Activated CD4-positive, alpha-beta T cell treated with anti-CD3 and anti-CD28 coated beads, Interleukin-2, amount 10 ng/mL, durations not matched to agents 7 days and 5 days (primary cell): ENCODE measurements at regions not wholly inside any gene's neighbourhood (a gene's known extent, or its start where the extent isn't known, plus 50 kb on each side); places are given as distances from the start of the nearest gene placed in this dataset.

Source experiments
- CTCF ChIA-PET: fragments of 350-600 bp; sonication (Branson Sonifier 250); formaldehyde crosslinking; loops from one replicate; lab custom pipeline; 2021; ENCODE audit warnings: antibody characterized with exemption; lab: Charles Lee
- POLR2A ChIA-PET: fragments of 350-600 bp; sonication (Branson Sonifier 250); formaldehyde crosslinking; loops from one replicate; lab custom pipeline; 2021; ENCODE audit warnings: antibody characterized with exemption; lab: Charles Lee
- DNase-seq: peaks from one replicate; pipeline ENCODE4 v3.0.0-alpha.2; 2020
- H3K27ac Mint-ChIP-seq: one replicate; pipeline ENCODE4 v1.8.0; 2021; ENCODE audit warnings: mild to moderate bottlenecking, moderate library complexity, mixed read lengths
- H3K27me3 Mint-ChIP-seq: one replicate; pipeline ENCODE4 v1.8.0; 2021; ENCODE audit warnings: mixed read lengths
- H3K36me3 Mint-ChIP-seq: one replicate; pipeline ENCODE4 v1.8.0; 2021; ENCODE audit warnings: low read depth, mixed read lengths
- H3K4me1 Mint-ChIP-seq: one replicate; pipeline ENCODE4 v1.8.0; 2021; ENCODE audit warnings: mixed read lengths
- H3K4me3 Mint-ChIP-seq: one replicate; pipeline ENCODE4 v1.8.0; 2021; ENCODE audit warnings: mild to moderate bottlenecking, moderate library complexity, mixed read lengths
- H3K9me3 Mint-ChIP-seq: one replicate; pipeline ENCODE4 v1.8.0; 2021; ENCODE audit warnings: mixed read lengths

DNA sequence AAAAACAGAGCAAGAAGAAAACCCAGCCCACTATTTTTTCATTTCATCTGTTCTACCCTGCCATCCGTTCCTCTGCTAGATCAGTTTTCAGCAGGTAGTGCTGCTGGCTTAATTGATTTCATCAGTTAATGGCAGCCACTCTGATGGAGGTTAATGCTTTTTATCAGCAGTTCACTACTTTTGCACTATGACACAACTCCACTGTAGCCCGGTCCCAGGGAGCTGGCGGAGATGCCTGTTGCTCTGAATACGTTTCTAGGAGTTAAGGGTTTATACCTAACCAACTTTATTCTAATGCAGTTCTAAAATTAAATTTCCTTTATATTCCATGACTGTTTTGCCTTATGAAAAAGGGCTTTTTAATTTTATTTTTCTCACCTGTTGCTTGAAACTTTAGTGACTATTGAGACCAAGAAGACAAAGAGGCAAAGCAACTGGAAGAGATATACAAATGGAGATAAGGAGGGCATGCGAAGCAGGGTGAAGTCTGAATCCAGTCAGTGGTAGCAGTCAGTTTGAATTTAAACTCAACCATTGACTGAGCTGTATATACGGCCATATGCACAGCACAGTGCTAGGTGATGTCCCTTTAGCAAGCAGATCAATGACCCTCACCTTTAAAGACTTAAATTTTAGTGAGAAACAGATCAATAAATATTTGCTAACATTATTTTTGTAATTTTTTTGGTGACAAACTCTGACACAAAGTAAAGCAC, 477.9 kb downstream of the LMO4 start:
- CTCF ChIA-PET = no interaction called here
- POLR2A ChIA-PET = no interaction called here
- no peaks in the 10 kb centered on the region for H3K36me3 Mint-ChIP-seq
- H3K27ac Mint-ChIP-seq = no peak overlapping the region
- H3K4me3 Mint-ChIP-seq = no peak overlapping the region
- no peaks in the 10 kb centered on the region for H3K9me3 Mint-ChIP-seq
- peaks cover 6% of the 10 kb centered on the region for H3K27me3 Mint-ChIP-seq
- no peak for DNase-seq
- H3K4me1 Mint-ChIP-seq = no peaks in the 10 kb centered on the region

DNA sequence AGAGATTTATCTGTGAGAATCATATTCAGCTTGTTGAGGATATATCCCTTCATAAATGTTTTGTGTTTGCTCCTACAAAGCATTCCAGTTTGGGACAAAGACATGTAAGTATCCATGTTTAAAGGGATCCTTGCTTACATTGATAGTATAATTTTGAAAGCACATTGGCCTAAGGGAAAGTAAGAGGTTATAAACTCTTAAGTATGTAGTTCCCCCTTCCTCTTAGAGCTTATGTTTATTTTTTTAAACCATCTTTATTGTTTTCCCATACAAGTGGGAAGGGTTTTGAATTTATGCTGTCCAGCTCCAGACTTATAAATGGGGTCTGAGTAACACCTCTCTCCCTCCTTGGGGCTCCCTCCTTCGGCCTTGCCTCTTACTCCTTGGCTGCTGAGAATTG, 481.5 kb downstream of the LMO4 start:
- ChIA-PET POLR2A (no interaction called here), CTCF (no interaction called here)
- Mint-ChIP-seq H3K4me1 (no peaks in the 10 kb centered on the region), H3K27me3 (peaks cover 2% of the 10 kb centered on the region), H3K9me3 (no peaks in the 10 kb centered on the region), H3K36me3 (no peaks in the 10 kb centered on the region), H3K27ac (no peak overlapping the region), H3K4me3 (no peak overlapping the region)
- DNase-seq = no peak

DNA sequence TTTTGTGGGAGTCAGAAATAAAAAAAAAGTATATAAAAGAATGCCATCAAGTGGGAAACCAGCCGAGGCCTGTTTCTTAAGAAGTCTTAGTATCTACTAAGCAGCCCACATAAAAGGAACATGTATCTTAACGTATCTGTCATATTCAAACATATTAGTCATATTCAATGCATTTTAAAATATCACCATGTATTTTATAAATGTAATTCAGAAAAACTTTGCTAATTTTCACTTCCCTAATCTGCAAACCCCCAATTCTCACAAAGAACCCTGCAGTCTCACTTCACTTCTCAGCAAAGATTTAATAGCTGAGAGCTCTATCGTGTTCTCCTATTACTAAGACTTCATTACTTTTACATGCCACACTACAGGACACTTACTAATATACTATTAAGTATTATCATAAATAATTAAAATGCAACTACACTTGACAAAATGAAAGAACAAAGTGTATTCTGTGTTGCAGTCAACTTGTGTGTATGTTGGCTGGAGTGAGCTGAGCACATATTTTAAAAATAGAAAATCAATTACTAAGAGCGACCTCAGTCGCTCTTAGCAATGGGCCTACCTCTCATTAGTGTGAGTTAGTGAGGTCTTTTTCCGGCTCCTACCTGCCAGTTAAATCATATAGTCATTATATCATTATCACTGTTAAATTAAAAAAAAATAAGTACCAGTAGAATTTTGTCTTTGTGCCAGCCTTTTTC, 484.3 kb downstream of the LMO4 start:
- Mint-ChIP-seq H3K36me3 (no peaks in the 10 kb centered on the region), H3K9me3 (no peaks in the 10 kb centered on the region), H3K4me3 (no peak overlapping the region), H3K4me1 (no peaks in the 10 kb centered on the region), H3K27me3 (no peaks in the 10 kb centered on the region), H3K27ac (no peak overlapping the region)
- ChIA-PET CTCF (no interaction called here), POLR2A (no interaction called here)
- DNase-seq = no peak

DNA sequence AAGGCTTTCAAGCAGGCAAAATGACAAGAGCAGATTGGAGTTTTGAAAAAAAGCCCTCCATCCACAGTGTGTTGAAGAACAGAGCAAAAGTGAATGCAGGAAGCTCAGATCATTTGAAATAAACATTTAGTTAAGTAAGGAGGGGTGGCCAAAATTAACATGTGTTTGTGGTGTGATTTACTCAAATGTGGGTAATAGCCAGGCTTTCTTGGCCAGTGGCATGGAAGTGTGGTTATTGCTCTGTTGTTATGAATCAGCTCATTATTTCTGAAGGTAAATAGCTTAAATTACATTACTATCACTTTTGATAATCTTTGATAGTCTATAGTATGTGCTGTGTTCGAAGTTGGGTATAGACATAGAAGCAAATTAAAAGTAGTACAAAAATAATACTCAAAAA, 485.9 kb downstream of the LMO4 start:
- Mint-ChIP-seq H3K27me3 (no peaks in the 10 kb centered on the region), H3K27ac (no peak overlapping the region), H3K9me3 (no peaks in the 10 kb centered on the region), H3K36me3 (no peaks in the 10 kb centered on the region), H3K4me1 (no peaks in the 10 kb centered on the region), H3K4me3 (no peak overlapping the region)
- ChIA-PET CTCF (no interaction called here), POLR2A (no interaction called here)
- no peak for DNase-seq

DNA sequence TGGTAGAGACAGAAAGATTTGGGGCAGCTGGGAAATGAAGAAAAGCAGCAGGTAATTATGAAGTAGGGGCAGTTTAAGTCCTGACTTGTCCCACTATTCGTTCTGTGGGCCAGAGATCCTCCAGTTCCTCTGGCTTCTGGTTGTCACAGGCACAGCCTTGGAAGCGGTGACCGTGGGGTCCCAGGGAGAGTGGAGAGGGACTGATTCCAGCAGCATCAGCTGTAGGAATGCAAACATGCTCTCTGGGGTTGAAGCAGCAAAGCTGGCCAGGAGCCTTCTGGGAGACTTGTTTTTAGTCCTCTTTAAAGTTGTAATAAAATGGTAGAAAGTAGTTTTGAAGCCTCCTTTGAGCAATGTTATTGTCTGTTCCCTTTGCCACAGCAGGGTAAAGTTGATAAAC, 488.0 kb downstream of the LMO4 start:
- no peaks in the 10 kb centered on the region for H3K27me3 Mint-ChIP-seq
- H3K4me3 Mint-ChIP-seq = no peak overlapping the region
- CTCF ChIA-PET = no interaction called here
- H3K27ac Mint-ChIP-seq = no peak overlapping the region
- H3K9me3 Mint-ChIP-seq = no peaks in the 10 kb centered on the region
- H3K4me1 Mint-ChIP-seq = no peaks in the 10 kb centered on the region
- H3K36me3 Mint-ChIP-seq = no peaks in the 10 kb centered on the region
- POLR2A ChIA-PET = no interaction called here
- DNase-seq = no peak

DNA sequence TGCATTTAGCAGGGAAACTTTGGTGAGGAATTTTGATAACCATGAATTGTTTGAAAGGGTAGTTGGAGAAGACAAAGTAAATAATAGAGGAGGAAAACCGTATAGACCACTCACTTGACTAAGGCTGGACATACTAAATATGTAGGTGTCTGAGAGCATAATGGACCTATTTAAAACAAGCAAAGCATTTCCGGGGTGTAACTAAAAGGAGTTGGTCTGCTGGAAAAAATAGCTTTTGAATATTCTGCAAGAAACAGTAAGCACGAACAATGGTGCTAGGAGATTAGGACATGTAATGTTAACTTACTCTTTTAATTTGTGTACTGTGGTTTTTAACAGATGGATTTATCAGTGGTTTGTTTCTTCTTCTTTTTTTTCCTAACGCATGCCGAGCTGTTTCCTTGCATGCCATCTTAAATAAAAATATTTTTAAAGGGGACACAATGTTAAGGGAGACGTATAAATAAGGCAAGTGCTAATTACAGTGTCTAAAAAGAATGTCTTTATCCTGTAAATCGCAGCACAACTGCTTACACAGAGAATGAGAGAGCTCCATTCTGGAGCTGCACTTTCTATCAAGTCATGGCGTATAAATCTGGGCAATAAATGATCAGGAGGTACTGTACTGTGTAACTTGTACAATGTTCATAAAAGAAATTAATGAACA, 492.1 kb downstream of the LMO4 start:
- POLR2A ChIA-PET = no interaction called here
- Mint-ChIP-seq H3K27me3 (no peaks in the 10 kb centered on the region), H3K4me1 (no peaks in the 10 kb centered on the region), H3K27ac (no peak overlapping the region), H3K9me3 (no peaks in the 10 kb centered on the region), H3K36me3 (no peaks in the 10 kb centered on the region), H3K4me3 (no peak overlapping the region)
- CTCF ChIA-PET = no interaction called here
- no peak for DNase-seq

DNA sequence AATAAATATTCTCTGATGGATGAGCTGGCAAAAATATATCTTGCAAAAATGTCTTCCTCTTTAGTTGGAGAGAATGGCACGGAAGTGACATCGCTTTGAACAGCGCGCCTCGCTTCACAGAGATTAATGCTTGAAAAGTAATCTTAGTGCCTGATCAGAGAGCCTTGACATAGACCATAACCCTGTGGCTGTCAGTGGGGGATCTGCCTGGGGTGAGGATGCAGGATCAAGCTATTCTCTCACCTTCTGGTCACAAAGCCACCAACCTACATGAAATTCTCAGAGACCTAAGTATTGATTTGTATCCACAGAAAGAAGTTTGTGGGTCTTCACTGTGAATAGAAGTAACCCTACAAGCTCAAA, 492.6 kb downstream of the LMO4 start:
- Mint-ChIP-seq H3K4me1 (no peaks in the 10 kb centered on the region), H3K9me3 (no peaks in the 10 kb centered on the region), H3K36me3 (no peaks in the 10 kb centered on the region), H3K27me3 (no peaks in the 10 kb centered on the region), H3K27ac (no peak overlapping the region), H3K4me3 (no peak overlapping the region)
- DNase-seq = no peak
- CTCF ChIA-PET = no interaction called here
- POLR2A ChIA-PET = no interaction called here

DNA sequence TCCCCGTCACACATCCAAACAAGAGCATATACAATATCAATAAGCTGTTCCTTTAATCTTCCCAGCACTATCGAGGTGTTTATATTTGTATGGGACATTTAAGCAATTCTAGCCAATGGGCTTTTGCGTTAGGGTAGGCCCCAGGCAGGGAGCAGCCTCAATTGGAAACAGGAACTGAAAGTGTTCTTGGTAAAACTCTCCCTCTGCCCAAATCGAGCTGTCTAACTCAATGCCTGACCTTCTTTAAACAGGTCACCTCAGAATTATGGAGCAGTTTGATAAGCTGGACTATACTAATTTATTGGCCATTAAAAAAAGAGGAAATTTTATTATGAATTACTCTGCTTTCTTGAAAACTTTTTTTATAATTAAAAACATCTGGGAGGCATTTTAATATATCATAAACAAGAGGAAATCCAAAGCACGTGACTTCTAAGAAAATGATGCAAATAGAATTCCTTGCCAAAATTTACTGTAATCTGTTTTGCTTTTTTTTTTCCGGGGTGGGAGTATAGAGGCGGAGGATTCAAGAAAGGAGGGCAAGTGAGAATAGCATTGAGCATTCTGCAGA, 498.1 kb downstream of the LMO4 start:
- POLR2A ChIA-PET = no interaction called here
- no peak overlapping the region for H3K27ac Mint-ChIP-seq
- CTCF ChIA-PET = interaction anchor here (0.7 kb wide), 1 partner anchor 442 kb away, joined by 3 read pairs; no protein-coding TSS in a partner anchor
- H3K9me3 Mint-ChIP-seq = peaks cover 3% of the 10 kb centered on the region
- no peaks in the 10 kb centered on the region for H3K27me3 Mint-ChIP-seq
- H3K4me1 Mint-ChIP-seq = no peaks in the 10 kb centered on the region
- H3K4me3 Mint-ChIP-seq = no peak overlapping the region
- no peaks in the 10 kb centered on the region for H3K36me3 Mint-ChIP-seq
- no peak for DNase-seq

DNA sequence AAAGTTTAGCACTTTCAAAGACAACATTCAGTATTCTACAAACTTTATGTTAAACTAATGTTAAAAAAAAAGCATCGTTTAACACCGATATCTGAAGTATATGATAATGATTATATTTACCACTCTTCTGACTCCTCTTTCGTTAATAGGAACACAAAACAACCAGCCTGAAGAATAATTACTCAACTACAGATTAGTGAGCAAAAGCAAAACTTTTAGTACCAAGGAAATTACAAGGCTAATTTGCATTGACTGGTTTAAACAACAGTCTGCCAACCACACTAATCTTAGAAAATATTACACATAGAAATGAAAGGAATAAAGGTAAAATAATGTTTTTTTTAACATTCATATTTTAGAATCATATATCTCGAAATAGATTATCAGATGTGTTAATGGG, 500.7 kb downstream of the LMO4 start:
- H3K36me3 Mint-ChIP-seq = no peaks in the 10 kb centered on the region
- peaks cover 3% of the 10 kb centered on the region for H3K9me3 Mint-ChIP-seq
- H3K4me3 Mint-ChIP-seq = no peak overlapping the region

DNA sequence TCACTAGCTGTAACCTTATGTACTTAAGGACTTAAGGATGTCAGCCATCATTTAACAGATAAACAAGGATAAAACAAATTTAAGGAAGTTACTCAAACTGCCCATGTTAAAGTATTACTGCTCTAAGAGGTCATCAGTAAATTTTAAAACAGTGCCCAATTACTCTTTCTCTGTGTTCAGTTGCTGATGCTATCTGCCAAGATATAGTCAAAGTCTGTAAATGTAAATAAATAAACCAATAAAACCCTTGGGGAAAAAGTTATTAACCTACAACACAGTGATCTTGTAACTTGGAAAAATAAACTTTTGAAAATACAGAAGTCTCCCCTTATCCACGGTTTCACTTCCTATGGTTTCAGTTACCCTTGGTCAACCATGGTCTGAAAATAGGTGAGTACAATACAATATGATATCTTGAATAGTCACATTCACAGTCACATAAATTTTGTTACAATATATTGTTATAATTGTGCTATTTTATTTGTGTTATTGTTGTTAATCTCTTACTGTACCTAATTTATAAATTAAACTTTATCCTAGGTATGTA, 501.8 kb downstream of the LMO4 start:
- ChIA-PET CTCF (no interaction called here), POLR2A (no interaction called here)
- no peaks in the 10 kb centered on the region for H3K27me3 Mint-ChIP-seq
- H3K36me3 Mint-ChIP-seq = no peaks in the 10 kb centered on the region
- no peak for DNase-seq
- H3K27ac Mint-ChIP-seq = no peak overlapping the region
- H3K4me1 Mint-ChIP-seq = no peaks in the 10 kb centered on the region
- no peak overlapping the region for H3K4me3 Mint-ChIP-seq
- H3K9me3 Mint-ChIP-seq = peaks cover 3% of the 10 kb centered on the region

More for the DNA sequence above, 500.7 kb downstream of the LMO4 start:
- POLR2A ChIA-PET = no interaction called here
- no peaks in the 10 kb centered on the region for H3K27me3 Mint-ChIP-seq
- DNase-seq = no peak
- H3K4me1 Mint-ChIP-seq = no peaks in the 10 kb centered on the region
- CTCF ChIA-PET = no interaction called here
- no peak overlapping the region for H3K27ac Mint-ChIP-seq

DNA sequence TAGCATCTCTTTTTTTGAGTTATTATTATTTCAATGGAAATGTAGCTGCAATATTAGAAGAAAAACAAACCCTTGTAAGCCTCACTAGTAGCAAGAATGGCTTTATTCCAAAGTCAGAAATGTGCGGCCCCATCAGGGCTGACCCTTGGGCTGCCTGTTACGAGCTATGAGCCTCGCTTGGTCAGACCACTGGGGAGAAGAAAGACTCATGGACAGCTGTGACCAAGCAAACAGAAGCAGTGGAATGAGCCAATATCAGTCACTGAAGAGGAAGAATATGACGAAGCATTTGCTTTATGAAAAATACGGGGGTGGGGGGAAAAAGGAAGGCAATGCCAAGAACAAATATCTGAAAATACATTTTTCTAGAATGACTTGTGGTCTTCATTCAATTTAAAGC, 504.5 kb downstream of the LMO4 start:
- no peaks in the 10 kb centered on the region for H3K4me1 Mint-ChIP-seq
- no peak for DNase-seq
- H3K9me3 Mint-ChIP-seq = no peaks in the 10 kb centered on the region
- no peak overlapping the region for H3K27ac Mint-ChIP-seq
- no peak overlapping the region for H3K4me3 Mint-ChIP-seq
- ChIA-PET CTCF (no interaction called here), POLR2A (no interaction called here)
- H3K27me3 Mint-ChIP-seq = no peaks in the 10 kb centered on the region
- H3K36me3 Mint-ChIP-seq = no peaks in the 10 kb centered on the region

DNA sequence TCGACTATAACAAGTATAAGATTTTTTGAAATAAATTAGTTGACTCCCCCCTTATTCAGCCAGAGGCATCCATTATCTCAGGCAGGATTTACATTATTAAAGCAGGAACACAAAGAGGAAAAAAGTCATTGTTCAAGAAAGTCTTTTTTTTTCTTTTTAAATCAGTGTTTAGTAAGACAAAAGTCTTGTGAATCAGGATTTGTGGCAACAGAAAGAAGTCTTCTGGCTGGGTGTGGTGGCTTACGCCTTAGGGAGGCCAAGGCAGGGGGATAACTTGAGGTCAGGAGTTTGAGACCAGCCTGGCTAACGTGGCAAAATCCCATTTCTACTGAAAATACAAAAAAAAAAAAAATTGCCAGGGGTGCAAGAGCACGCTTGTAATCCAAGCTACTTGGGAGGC, 505.5 kb downstream of the LMO4 start:
- no peak for DNase-seq
- no peaks in the 10 kb centered on the region for H3K27me3 Mint-ChIP-seq
- CTCF ChIA-PET = no interaction called here
- H3K4me1 Mint-ChIP-seq = no peaks in the 10 kb centered on the region
- H3K4me3 Mint-ChIP-seq = no peak overlapping the region
- H3K9me3 Mint-ChIP-seq = no peaks in the 10 kb centered on the region
- POLR2A ChIA-PET = no interaction called here
- H3K36me3 Mint-ChIP-seq = no peaks in the 10 kb centered on the region
- no peak overlapping the region for H3K27ac Mint-ChIP-seq

DNA sequence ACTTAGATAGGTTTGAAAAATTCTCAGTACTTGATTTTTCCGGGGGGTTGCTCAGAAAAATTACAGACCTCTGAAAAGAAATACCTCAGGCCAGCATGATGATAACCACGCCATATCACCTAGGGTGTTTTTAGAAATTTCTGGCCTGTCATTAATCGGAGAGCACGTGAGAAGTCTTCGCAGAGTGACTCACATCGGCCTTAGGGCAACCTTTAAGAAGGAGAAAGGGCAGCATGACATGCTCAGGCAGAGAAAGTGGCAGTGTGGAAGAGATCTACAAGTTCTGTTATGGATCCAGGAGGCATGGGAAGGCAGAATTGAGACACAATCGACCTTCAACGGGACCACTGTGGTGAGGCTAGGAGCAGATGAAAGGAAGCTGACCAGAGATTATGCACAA, 506.3 kb downstream of the LMO4 start:
- no peak for DNase-seq
- Mint-ChIP-seq H3K4me3 (no peak overlapping the region), H3K4me1 (no peaks in the 10 kb centered on the region), H3K27me3 (peaks cover 1% of the 10 kb centered on the region), H3K36me3 (no peaks in the 10 kb centered on the region), H3K9me3 (no peaks in the 10 kb centered on the region), H3K27ac (no peak overlapping the region)
- ChIA-PET POLR2A (no interaction called here), CTCF (no interaction called here)
